ENCODE measurements at regions not wholly inside any gene's neighbourhood (a gene's known extent, or its start where the extent isn't known, plus 50 kb on each side); places are given as distances from the start of the nearest gene placed in this dataset.

- H3K4me3 ChIP-seq (ENCODE audit: low read length): no peak overlapping the region
Measured at GRCh38 chr3:8237893-8238292, 263.7 kb upstream of the LMCD1 start.

DNA sequence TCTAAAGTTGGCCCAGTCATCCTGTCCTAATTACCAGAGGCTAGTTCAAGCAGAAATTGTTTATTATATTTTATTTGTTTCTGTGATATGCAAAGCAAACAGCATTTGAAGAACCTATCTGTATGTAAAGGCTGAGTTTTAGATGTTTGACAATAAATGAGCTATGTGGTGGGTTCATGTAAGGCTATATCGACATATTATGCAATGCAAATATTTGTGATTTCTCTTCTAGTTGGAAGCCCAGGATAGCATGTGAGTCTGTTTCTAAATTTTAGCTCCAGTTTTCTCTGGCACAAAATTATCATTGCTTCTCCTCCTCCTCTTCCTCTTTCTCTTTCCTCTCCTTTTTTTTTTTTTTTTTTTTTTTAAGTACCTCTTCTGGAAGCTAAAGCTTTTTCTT is 263.2 kb upstream of the LMCD1 start:
- WGBS (ENCODE audit: insufficient coverage, low lambda C conversion rate): no CpG with 5 or more reads among the region's 1 CpG
- no peak for DNase-seq
- Histone ChIP-seq H3K4me3 (ENCODE audit: low read length) (no peak overlapping the region), H3K27me3 (ENCODE audit: control insufficient read depth, insufficient read depth, low read length) (no peaks in the 10 kb centered on the region), H3K9me3 (ENCODE audit: control insufficient read depth, low read depth, low read length) (no peaks in the 10 kb centered on the region), H3K27ac (ENCODE audit: low read length) (no peak overlapping the region), H3K4me1 (ENCODE audit: control insufficient read depth, insufficient read depth, low read length) (no peaks in the 10 kb centered on the region), H3K36me3 (ENCODE audit: control insufficient read depth, insufficient read depth, low read length) (no peaks in the 10 kb centered on the region)

More at GRCh38 chr3:8237893-8238292, 263.7 kb upstream of the LMCD1 start:
- no peaks in the 10 kb centered on the region for H3K36me3 ChIP-seq (ENCODE audit: control insufficient read depth, insufficient read depth, low read length)
- H3K27ac ChIP-seq (ENCODE audit: low read length): no peak overlapping the region
- H3K4me1 ChIP-seq (ENCODE audit: control insufficient read depth, insufficient read depth, low read length): no peaks in the 10 kb centered on the region
- 86% methylated on average over 1 of the region's 5 CpGs for WGBS (ENCODE audit: insufficient coverage, low lambda C conversion rate)
- H3K27me3 ChIP-seq (ENCODE audit: control insufficient read depth, insufficient read depth, low read length): no peaks in the 10 kb centered on the region
- no peaks in the 10 kb centered on the region for H3K9me3 ChIP-seq (ENCODE audit: control insufficient read depth, low read depth, low read length)
- no peak for DNase-seq

GRCh38 chr3:8239095-8239494 is 262.5 kb upstream of the LMCD1 start:
- no peaks in the 10 kb centered on the region for H3K27me3 ChIP-seq (ENCODE audit: control insufficient read depth, insufficient read depth, low read length)
- H3K4me1 ChIP-seq (ENCODE audit: control insufficient read depth, insufficient read depth, low read length): no peaks in the 10 kb centered on the region
- DNase-seq: no peak
- H3K36me3 ChIP-seq (ENCODE audit: control insufficient read depth, insufficient read depth, low read length): no peaks in the 10 kb centered on the region
- H3K4me3 ChIP-seq (ENCODE audit: low read length): no peak overlapping the region
- 100% methylated on average over 1 of the region's 2 CpGs for WGBS (ENCODE audit: insufficient coverage, low lambda C conversion rate)
- H3K27ac ChIP-seq (ENCODE audit: low read length): no peak overlapping the region
- no peaks in the 10 kb centered on the region for H3K9me3 ChIP-seq (ENCODE audit: control insufficient read depth, low read depth, low read length)

DNA sequence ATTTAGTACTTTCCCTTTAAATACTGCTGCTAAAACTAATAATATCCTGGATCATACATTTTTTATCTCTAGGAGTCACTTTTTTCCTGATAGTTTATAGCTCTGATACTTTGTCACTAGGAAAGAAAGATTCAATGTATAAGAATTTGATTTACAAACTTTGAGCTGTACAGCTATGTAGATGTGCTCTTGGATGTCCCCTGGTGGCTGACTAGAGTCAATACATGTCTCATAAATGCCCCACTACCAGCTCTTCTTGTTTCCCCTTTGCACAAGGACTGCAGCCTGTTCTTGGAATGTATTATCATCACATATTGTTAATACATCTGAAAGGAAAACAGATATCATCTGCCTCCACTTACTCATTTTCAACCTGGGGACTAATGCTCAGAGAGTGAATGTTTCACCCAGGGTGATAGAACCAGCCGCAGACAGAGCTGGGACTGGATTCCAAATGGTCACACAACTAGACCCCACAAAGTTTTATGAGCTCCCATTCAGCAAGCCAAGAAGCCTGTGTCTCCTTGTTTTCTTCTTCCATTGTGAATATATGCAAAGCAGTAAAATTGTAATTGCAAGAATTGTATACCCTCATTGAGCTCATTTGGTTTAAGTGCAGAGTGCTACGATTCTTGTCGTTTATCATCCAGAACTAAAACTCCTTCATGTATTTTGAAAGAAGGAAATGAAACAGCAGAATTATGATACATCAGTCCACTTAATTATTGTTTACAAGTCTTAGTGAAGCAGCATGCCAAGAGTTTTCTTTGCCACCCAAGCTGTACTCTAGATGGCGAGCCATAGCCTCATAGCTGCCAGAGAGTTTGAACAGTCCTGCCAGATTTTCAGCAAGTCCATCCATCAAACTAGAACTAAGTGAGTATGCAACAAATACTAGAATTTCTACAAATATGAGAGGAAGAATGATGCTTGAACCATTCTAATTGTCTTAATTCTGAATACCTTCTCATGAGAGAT is 261.6 kb upstream of the LMCD1 start:
- Histone ChIP-seq H3K9me3 (ENCODE audit: control insufficient read depth, low read depth, low read length) (no peaks in the 10 kb centered on the region), H3K36me3 (ENCODE audit: control insufficient read depth, insufficient read depth, low read length) (no peaks in the 10 kb centered on the region), H3K27ac (ENCODE audit: low read length) (no peak overlapping the region), H3K4me1 (ENCODE audit: control insufficient read depth, insufficient read depth, low read length) (no peaks in the 10 kb centered on the region), H3K4me3 (ENCODE audit: low read length) (no peak overlapping the region), H3K27me3 (ENCODE audit: control insufficient read depth, insufficient read depth, low read length) (no peaks in the 10 kb centered on the region)
- DNase-seq: peak; percentile 11 to 12
- no CpG with 5 or more reads among the region's 4 CpGs for WGBS (ENCODE audit: insufficient coverage, low lambda C conversion rate)

GRCh38 chr3:8246070-8246469 is 255.6 kb upstream of the LMCD1 start:
- Histone ChIP-seq H3K4me1 (ENCODE audit: control insufficient read depth, insufficient read depth, low read length) (no peaks in the 10 kb centered on the region), H3K9me3 (ENCODE audit: control insufficient read depth, low read depth, low read length) (no peaks in the 10 kb centered on the region), H3K27ac (ENCODE audit: low read length) (no peak overlapping the region), H3K4me3 (ENCODE audit: low read length) (no peak overlapping the region), H3K27me3 (ENCODE audit: control insufficient read depth, insufficient read depth, low read length) (no peaks in the 10 kb centered on the region), H3K36me3 (ENCODE audit: control insufficient read depth, insufficient read depth, low read length) (no peaks in the 10 kb centered on the region)
- WGBS (ENCODE audit: insufficient coverage, low lambda C conversion rate): 100% methylated on average over 1 of the region's 2 CpGs
- no peak for DNase-seq

GRCh38 chr3:8253201-8253600 is 248.4 kb upstream of the LMCD1 start:
- no peak overlapping the region for H3K4me3 ChIP-seq (ENCODE audit: low read length)
- H3K4me1 ChIP-seq (ENCODE audit: control insufficient read depth, insufficient read depth, low read length): no peaks in the 10 kb centered on the region
- DNase-seq: no peak
- no peak overlapping the region for H3K27ac ChIP-seq (ENCODE audit: low read length)
- H3K9me3 ChIP-seq (ENCODE audit: control insufficient read depth, low read depth, low read length): no peaks in the 10 kb centered on the region
- no peaks in the 10 kb centered on the region for H3K27me3 ChIP-seq (ENCODE audit: control insufficient read depth, insufficient read depth, low read length)
- WGBS (ENCODE audit: insufficient coverage, low lambda C conversion rate): no CpG with 5 or more reads among the region's 1 CpG
- no peaks in the 10 kb centered on the region for H3K36me3 ChIP-seq (ENCODE audit: control insufficient read depth, insufficient read depth, low read length)

GRCh38 chr3:8254489-8254888 is 247.1 kb upstream of the LMCD1 start:
- Histone ChIP-seq H3K27ac (ENCODE audit: low read length) (no peak overlapping the region), H3K4me3 (ENCODE audit: low read length) (no peak overlapping the region), H3K36me3 (ENCODE audit: control insufficient read depth, insufficient read depth, low read length) (no peaks in the 10 kb centered on the region), H3K4me1 (ENCODE audit: control insufficient read depth, insufficient read depth, low read length) (no peaks in the 10 kb centered on the region), H3K27me3 (ENCODE audit: control insufficient read depth, insufficient read depth, low read length) (no peaks in the 10 kb centered on the region), H3K9me3 (ENCODE audit: control insufficient read depth, low read depth, low read length) (no peaks in the 10 kb centered on the region)
- no peak for DNase-seq
- WGBS (ENCODE audit: insufficient coverage, low lambda C conversion rate): no CpG with 5 or more reads among the region's 2 CpGs

DNA sequence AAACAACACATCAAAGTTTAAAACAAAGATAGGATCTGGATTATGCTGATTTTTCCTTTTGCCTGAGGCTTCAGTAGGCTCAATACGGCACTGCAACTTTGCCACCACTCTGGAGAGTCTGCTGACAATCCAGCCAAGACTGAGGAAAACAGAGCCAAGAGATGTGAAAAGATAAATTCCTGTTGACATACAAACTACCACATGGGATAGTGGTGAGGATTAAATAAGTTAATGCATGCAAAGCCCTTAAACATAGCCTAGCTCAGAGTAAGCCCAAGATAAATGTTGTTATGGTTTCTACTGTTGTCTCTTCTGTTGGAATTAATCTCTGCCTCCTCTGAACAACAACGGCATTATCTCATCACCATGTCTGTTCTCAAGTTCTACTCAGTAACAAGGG is 245.9 kb upstream of the LMCD1 start:
- DNase-seq: no peak
- Histone ChIP-seq H3K27me3 (ENCODE audit: control insufficient read depth, insufficient read depth, low read length) (no peaks in the 10 kb centered on the region), H3K9me3 (ENCODE audit: control insufficient read depth, low read depth, low read length) (no peaks in the 10 kb centered on the region), H3K4me3 (ENCODE audit: low read length) (no peak overlapping the region), H3K36me3 (ENCODE audit: control insufficient read depth, insufficient read depth, low read length) (no peaks in the 10 kb centered on the region), H3K4me1 (ENCODE audit: control insufficient read depth, insufficient read depth, low read length) (no peaks in the 10 kb centered on the region), H3K27ac (ENCODE audit: low read length) (no peak overlapping the region)
- 100% methylated on average over 1 of the region's 2 CpGs for WGBS (ENCODE audit: insufficient coverage, low lambda C conversion rate)

- no peak for DNase-seq
- peaks cover 5% of the 10 kb centered on the region for H3K9me3 ChIP-seq (ENCODE audit: control insufficient read depth, low read depth, low read length)
- H3K36me3 ChIP-seq (ENCODE audit: control insufficient read depth, insufficient read depth, low read length): no peaks in the 10 kb centered on the region
- H3K4me1 ChIP-seq (ENCODE audit: control insufficient read depth, insufficient read depth, low read length): no peaks in the 10 kb centered on the region
- H3K27me3 ChIP-seq (ENCODE audit: control insufficient read depth, insufficient read depth, low read length): no peaks in the 10 kb centered on the region
- H3K27ac ChIP-seq (ENCODE audit: low read length): no peak overlapping the region
- H3K4me3 ChIP-seq (ENCODE audit: low read length): no peak overlapping the region
- 83% methylated on average over 1 of the region's 3 CpGs for WGBS (ENCODE audit: insufficient coverage, low lambda C conversion rate)
Measured at GRCh38 chr3:8256441-8257071, 245.1 kb upstream of the LMCD1 start.

- no peaks in the 10 kb centered on the region for H3K4me1 ChIP-seq (ENCODE audit: control insufficient read depth, insufficient read depth, low read length)
- H3K4me3 ChIP-seq (ENCODE audit: low read length): no peak overlapping the region
- DNase-seq: no peak
- WGBS (ENCODE audit: insufficient coverage, low lambda C conversion rate): 50% methylated on average over 2 of the region's 2 CpGs
- H3K36me3 ChIP-seq (ENCODE audit: control insufficient read depth, insufficient read depth, low read length): no peaks in the 10 kb centered on the region
- H3K27ac ChIP-seq (ENCODE audit: low read length): no peak overlapping the region
- H3K27me3 ChIP-seq (ENCODE audit: control insufficient read depth, insufficient read depth, low read length): no peaks in the 10 kb centered on the region
- H3K9me3 ChIP-seq (ENCODE audit: control insufficient read depth, low read depth, low read length): peaks cover 5% of the 10 kb centered on the region
Measured at GRCh38 chr3:8261018-8261417, 240.6 kb upstream of the LMCD1 start.

Measured in large intestine (tissue), 3 donors.